Mesenchymal stem cell (in vitro differentiated cells and primary cell): ENCODE measurements at regions not wholly inside any gene's neighbourhood (a gene's known extent, or its start where the extent isn't known, plus 50 kb on each side); places are given as distances from the start of the nearest gene placed in this dataset.
"Not testable (repeated sequence)": the region's sequence is repeated elsewhere in the genome, so short reads cannot be mapped to it uniquely, and the experiment has no call there.

Experiments used
- DNase-seq: peaks from one replicate; pipeline ENCODE4 v3.0.0-alpha.2; 2013
- H2AFZ ChIP-seq: one replicate; pipeline ENCODE4 v1.6.1; 2013; ENCODE audit warnings: low read depth, mild to moderate bottlenecking, control low read depth, inconsistent platforms, low read length, moderate library complexity
- H2AK5ac ChIP-seq: 2 replicates; pipeline ENCODE4 v1.6.1; 2013; ENCODE audit warnings: low read length, moderate library complexity, mild to moderate bottlenecking, inconsistent platforms; ENCODE audit not compliant: severe bottlenecking
- H2BK120ac ChIP-seq: one replicate; pipeline ENCODE4 v1.6.1; 2013; ENCODE audit warnings: low read depth, mild to moderate bottlenecking, inconsistent platforms, low read length, moderate library complexity
- H2BK12ac ChIP-seq, 2 experiments: one replicate each; pipeline ENCODE4 v1.6.1; 2013; ENCODE audit warnings: inconsistent platforms in 2 of 2, low read length in 2 of 2, mild to moderate bottlenecking in 2 of 2, moderate library complexity in 2 of 2, control low read depth in 1 of 2
- H2BK15ac ChIP-seq: one replicate; pipeline ENCODE4 v1.6.1; 2013; ENCODE audit warnings: mild to moderate bottlenecking, low read depth, inconsistent platforms; ENCODE audit not compliant: poor library complexity, severe bottlenecking
- H2BK5ac ChIP-seq: 2 replicates; pipeline ENCODE4 v1.6.1; 2013; ENCODE audit warnings: low read depth, mild to moderate bottlenecking, low read length, control low read depth, inconsistent platforms; ENCODE audit not compliant: poor library complexity, severe bottlenecking
- H3K14ac ChIP-seq, 2 experiments: one replicate each; pipeline ENCODE4 v1.6.1; 2013; ENCODE audit warnings: inconsistent platforms in 2 of 2, low read length in 2 of 2, control low read depth in 1 of 2, mild to moderate bottlenecking in 1 of 2, moderate library complexity in 1 of 2
- H3K18ac ChIP-seq, 2 experiments: one replicate each; pipeline ENCODE4 v1.6.1; 2013; ENCODE audit warnings: inconsistent platforms in 2 of 2, low read length in 2 of 2, control low read depth in 1 of 2, low read depth in 1 of 2, mild to moderate bottlenecking in 1 of 2
- H3K23ac ChIP-seq, 2 experiments: one replicate each; pipeline ENCODE4 v1.6.1; 2013; ENCODE audit warnings: inconsistent platforms in 2 of 2, low read length in 2 of 2, mild to moderate bottlenecking in 2 of 2, moderate library complexity in 2 of 2, control low read depth in 1 of 2
- H3K27ac ChIP-seq: 2 replicates; pipeline ENCODE4 v1.5.1; 2013; ENCODE audit warnings: mild to moderate bottlenecking, moderate library complexity, low read length, control low read depth, inconsistent platforms; ENCODE audit not compliant: poor library complexity, severe bottlenecking
- H3K27me3 ChIP-seq, 2 experiments: 2 replicates each; pipeline versions ENCODE4 v1.6.1 to v1.7.0; 2013; ENCODE audit warnings: low read length in 2 of 2, mild to moderate bottlenecking in 2 of 2, moderate library complexity in 2 of 2, control low read depth in 1 of 2, inconsistent platforms in 1 of 2; ENCODE audit not compliant: control insufficient read depth in 1 of 2, insufficient read depth in 1 of 2
- H3K36me3 ChIP-seq, 2 experiments: 2 replicates each; pipeline versions ENCODE4 v1.6.1 to v1.7.0; 2013; ENCODE audit warnings: low read length in 2 of 2, control low read depth in 1 of 2, inconsistent platforms in 1 of 2, low read depth in 1 of 2, mild to moderate bottlenecking in 1 of 2; ENCODE audit not compliant: insufficient read depth in 2 of 2, control insufficient read depth in 1 of 2
- H3K4ac ChIP-seq, 2 experiments: one replicate each; pipeline ENCODE4 v1.6.1; 2013; ENCODE audit warnings: inconsistent platforms in 2 of 2, low read length in 2 of 2, mild to moderate bottlenecking in 2 of 2, moderate library complexity in 2 of 2, control low read depth in 1 of 2, low read depth in 1 of 2
- H3K4me1 ChIP-seq: 2 replicates; pipeline ENCODE4 v1.6.1; 2013; ENCODE audit warnings: low read depth, low read length, control low read depth; ENCODE audit not compliant: control insufficient read depth, insufficient read depth
- H3K4me2 ChIP-seq: 2 replicates; pipeline ENCODE4 v1.6.1; 2013; ENCODE audit warnings: low read length, mild to moderate bottlenecking, inconsistent platforms; ENCODE audit not compliant: poor library complexity, severe bottlenecking
- H3K4me3 ChIP-seq, 2 experiments: 2 replicates each; pipeline versions ENCODE4 v1.5.1 to v1.7.0; 2013; ENCODE audit warnings: low read length in 2 of 2, mild to moderate bottlenecking in 2 of 2, control low read depth in 1 of 2, low read depth in 1 of 2; ENCODE audit not compliant: insufficient read depth in 1 of 2
- H3K79me1 ChIP-seq: replicated peaks from 2 replicates; pipeline ENCODE4 v1.6.1; 2013; ENCODE audit warnings: mild to moderate bottlenecking, control low read depth, low read length, inconsistent platforms; ENCODE audit not compliant: poor library complexity, severe bottlenecking
- H3K9ac ChIP-seq: 2 replicates; pipeline ENCODE4 v1.7.0; 2013; ENCODE audit warnings: mild to moderate bottlenecking, low read length, moderate library complexity
- H3K9me3 ChIP-seq: 2 replicates; pipeline ENCODE4 v1.7.0; 2013; ENCODE audit warnings: mild to moderate bottlenecking, low read length; ENCODE audit not compliant: control insufficient read depth
- H4K8ac ChIP-seq: one replicate; pipeline ENCODE4 v1.6.1; 2013; ENCODE audit warnings: inconsistent platforms, mild to moderate bottlenecking, low read length, moderate library complexity
- H4K91ac ChIP-seq: one replicate; pipeline ENCODE4 v1.6.1; 2013; ENCODE audit warnings: mild to moderate bottlenecking, low read length, inconsistent platforms
- WGBS: methylation state at CpG from one replicate; pipeline ENCODE4 v1.1.7; 2013; ENCODE audit warnings: mixed read lengths; 5-methylcytosine and 5-hydroxymethylcytosine counted together

- DNase-seq = no peak
- 67% methylated on average over 55 of the region's 55 CpGs for WGBS
- H2BK12ac ChIP-seq = no peak overlapping the region
These were observed 335.3 kb upstream of the DEFB115 start for GRCh38 chr20:30922129-30922528.

DNA sequence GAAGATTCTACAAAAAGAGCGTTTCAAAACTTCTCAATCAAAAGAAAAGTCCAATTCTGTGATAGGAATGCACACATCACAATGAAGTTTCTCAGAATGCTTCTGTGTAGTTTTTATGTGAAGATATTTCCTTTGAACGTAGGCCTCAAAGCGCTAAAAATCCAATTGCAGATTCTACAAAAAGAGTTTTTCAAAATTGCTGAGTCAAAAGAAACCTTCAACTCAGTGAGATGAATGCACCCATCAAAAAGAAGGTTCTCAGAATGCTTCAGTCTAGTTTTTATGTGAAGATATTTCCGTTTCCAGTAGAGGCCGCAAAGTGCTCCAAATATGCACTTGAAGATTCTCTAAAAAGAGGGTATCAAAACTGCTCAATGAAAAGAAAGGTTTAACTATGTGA lies 319.7 kb upstream of the DEFB115 start:
- H3K4ac ChIP-seq = no peak overlapping the region
- H2AK5ac ChIP-seq = no peak overlapping the region
- H3K4me1 ChIP-seq = no peaks in the 10 kb centered on the region
- H2BK5ac ChIP-seq = no peak overlapping the region
- H3K27ac ChIP-seq = no peak overlapping the region
- no peak overlapping the region for H3K14ac ChIP-seq
- WGBS = 58% methylated on average over 4 of the region's 5 CpGs
- peaks cover 30% of the 10 kb centered on the region for H3K9me3 ChIP-seq
- H4K91ac ChIP-seq = no peak overlapping the region
- H3K4me3 ChIP-seq = no peak overlapping the region
- no peak overlapping the region for H2BK120ac ChIP-seq
- no peak overlapping the region for H3K18ac ChIP-seq
- H2AFZ ChIP-seq = no peak overlapping the region
- H3K9ac ChIP-seq = no peak overlapping the region
- H2BK15ac ChIP-seq = no peak overlapping the region
- no peak overlapping the region for H4K8ac ChIP-seq
- no peak overlapping the region for H3K4me2 ChIP-seq
- no peaks in the 10 kb centered on the region for H3K36me3 ChIP-seq
- H3K23ac ChIP-seq = no peak overlapping the region
- DNase-seq = no peak
- no peak overlapping the region for H2BK12ac ChIP-seq
- H3K27me3 ChIP-seq = no peaks in the 10 kb centered on the region
- H3K79me1 ChIP-seq = no peaks in the 10 kb centered on the region

More at GRCh38 chr20:30922129-30922528, 335.3 kb upstream of the DEFB115 start:
- H2BK120ac ChIP-seq = no peak overlapping the region
- H3K9ac ChIP-seq = no peak overlapping the region
- peak overlapping the region in 1 of 2 experiments; percentile 39 for H3K4me3 ChIP-seq
- H3K18ac ChIP-seq = no peak overlapping the region
- no peak overlapping the region for H3K14ac ChIP-seq
- no peaks in the 10 kb centered on the region for H3K9me3 ChIP-seq
- no peak overlapping the region for H3K4me2 ChIP-seq
- no peak overlapping the region for H3K27ac ChIP-seq
- peaks cover 3% of the 10 kb centered on the region for H3K4me1 ChIP-seq
- no peak overlapping the region for H4K91ac ChIP-seq
- H3K36me3 ChIP-seq = no peaks in the 10 kb centered on the region
- no peak overlapping the region for H2AK5ac ChIP-seq
- no peak overlapping the region for H2BK5ac ChIP-seq
- no peak overlapping the region for H2BK15ac ChIP-seq
- no peaks in the 10 kb centered on the region for H3K27me3 ChIP-seq
- H3K23ac ChIP-seq = no peak overlapping the region
- H2AFZ ChIP-seq = no peak overlapping the region
- H4K8ac ChIP-seq = no peak overlapping the region
- no peak overlapping the region for H3K4ac ChIP-seq
- H3K79me1 ChIP-seq = no peaks in the 10 kb centered on the region

DNA sequence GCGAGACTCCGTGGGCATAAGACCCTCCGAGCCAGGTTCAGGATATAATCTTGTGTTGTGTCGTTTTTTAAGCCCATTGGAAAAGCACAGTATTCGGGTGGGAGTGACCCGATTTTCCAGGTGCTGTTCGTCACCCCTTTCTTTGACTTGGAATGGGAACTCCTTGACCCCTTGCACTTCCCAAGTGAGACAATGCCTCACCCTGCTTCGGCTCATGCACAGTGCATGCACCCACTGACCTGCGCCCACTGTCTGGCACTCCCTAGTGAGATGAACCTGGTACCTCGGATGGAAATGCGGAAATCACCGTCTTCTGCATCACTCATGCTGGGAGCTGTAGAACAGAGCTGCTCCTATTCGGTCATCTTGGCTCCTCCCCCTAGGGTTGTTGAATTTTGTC lies 307.7 kb upstream of the DEFB115 start:
- no peak overlapping the region for H2BK5ac ChIP-seq
- no peaks in the 10 kb centered on the region for H3K4me1 ChIP-seq
- H3K9ac ChIP-seq = no peak overlapping the region
- WGBS = 84% methylated on average over 11 of the region's 13 CpGs
- no peaks in the 10 kb centered on the region for H3K36me3 ChIP-seq
- no peak overlapping the region for H3K4me2 ChIP-seq
- H3K79me1 ChIP-seq = no peaks in the 10 kb centered on the region
- DNase-seq = no peak
- no peak overlapping the region for H3K18ac ChIP-seq
- no peak overlapping the region for H4K8ac ChIP-seq
- no peak overlapping the region for H2BK12ac ChIP-seq
- H2BK15ac ChIP-seq = no peak overlapping the region
- H3K23ac ChIP-seq = no peak overlapping the region
- H3K4ac ChIP-seq = no peak overlapping the region
- no peaks in the 10 kb centered on the region for H3K27me3 ChIP-seq
- no peaks in the 10 kb centered on the region for H3K9me3 ChIP-seq
- no peak overlapping the region for H3K4me3 ChIP-seq
- no peak overlapping the region for H3K27ac ChIP-seq
- no peak overlapping the region for H2AK5ac ChIP-seq
- no peak overlapping the region for H3K14ac ChIP-seq
- no peak overlapping the region for H2AFZ ChIP-seq
- no peak overlapping the region for H4K91ac ChIP-seq
- no peak overlapping the region for H2BK120ac ChIP-seq

DNA sequence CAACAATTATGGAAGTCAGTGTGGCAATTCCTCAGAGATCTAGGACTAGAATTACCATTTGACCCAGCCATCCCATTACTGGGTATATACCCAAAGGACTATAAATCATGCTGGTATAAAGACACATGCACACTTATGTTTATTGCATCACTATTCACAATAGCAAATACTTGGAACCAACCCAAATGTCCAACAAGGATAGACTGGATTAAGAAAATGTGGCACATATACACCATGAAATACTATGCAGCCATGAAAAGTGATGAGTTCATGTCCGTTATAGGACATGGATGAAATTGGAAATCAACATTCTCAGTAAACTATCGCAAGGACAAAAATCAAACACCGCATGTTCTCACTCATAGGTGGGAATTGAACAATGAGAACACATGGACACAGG lies 306.4 kb upstream of the DEFB115 start:
- H3K4me1 ChIP-seq, H3K4ac ChIP-seq, H2AFZ ChIP-seq, DNase-seq, H3K9me3 ChIP-seq, H2BK15ac ChIP-seq, H4K91ac ChIP-seq, H3K23ac ChIP-seq, H3K4me3 ChIP-seq, H3K36me3 ChIP-seq, H3K9ac ChIP-seq, H2BK120ac ChIP-seq, H3K18ac ChIP-seq, H3K14ac ChIP-seq, H2AK5ac ChIP-seq, H3K79me1 ChIP-seq, H4K8ac ChIP-seq, H2BK5ac ChIP-seq, H3K4me2 ChIP-seq, H3K27me3 ChIP-seq, H2BK12ac ChIP-seq, H3K27ac ChIP-seq: not testable (repeated sequence)
- WGBS = 100% methylated on average over 1 of the region's 3 CpGs
